Stimulated activated CD8-positive, alpha-beta memory T cell treated with anti-CD3 and anti-CD28 coated beads, Interleukin-7, amount 100 ng/mL, for 48 hours (primary cell): ENCODE measurements at regions not wholly inside any gene's neighbourhood (a gene's known extent, or its start where the extent isn't known, plus 50 kb on each side); places are given as distances from the start of the nearest gene placed in this dataset.

ENCODE experiments used
- DNase-seq, 2 donors: peaks; one replicate each; pipeline ENCODE4 v3.0.0-alpha.2; 2020; ENCODE audit warnings: low read depth in 1 of 2; ENCODE audit errors: extremely low read depth in 1 of 2

GRCh38 chr10:57225920-57226319, 864.9 kb upstream of the ZWINT start:
- DNase-seq, result no peak

GRCh38 chr10:57224811-57225210, 863.8 kb upstream of the ZWINT start:
- DNase-seq, result no peak

DNA sequence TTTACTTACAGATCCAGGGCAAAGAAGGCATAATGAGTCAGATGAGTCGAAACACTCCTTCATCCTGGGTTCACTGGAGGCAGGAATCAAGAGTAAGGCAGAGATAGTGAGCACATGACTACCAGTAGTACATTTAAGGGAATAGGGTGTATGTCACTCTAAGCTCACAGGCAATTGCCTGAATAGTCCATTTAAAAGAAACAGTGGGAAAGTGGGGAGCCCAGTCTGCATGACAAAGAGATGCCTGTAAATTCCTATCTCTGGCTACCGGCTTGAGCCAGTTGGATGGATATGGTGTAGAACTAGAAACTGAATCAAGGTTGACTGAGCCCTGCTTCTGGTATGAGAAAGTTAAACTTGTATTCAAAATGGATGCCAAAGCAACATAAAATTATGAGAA, 861.5 kb upstream of the ZWINT start:
- DNase-seq, result no peak

GRCh38 chr10:57222129-57222528, 861.1 kb upstream of the ZWINT start:
- DNase-seq, result no peak

- DNase-seq, result no peak
Observed at GRCh38 chr10:57221674-57222073, 860.6 kb upstream of the ZWINT start.

DNA sequence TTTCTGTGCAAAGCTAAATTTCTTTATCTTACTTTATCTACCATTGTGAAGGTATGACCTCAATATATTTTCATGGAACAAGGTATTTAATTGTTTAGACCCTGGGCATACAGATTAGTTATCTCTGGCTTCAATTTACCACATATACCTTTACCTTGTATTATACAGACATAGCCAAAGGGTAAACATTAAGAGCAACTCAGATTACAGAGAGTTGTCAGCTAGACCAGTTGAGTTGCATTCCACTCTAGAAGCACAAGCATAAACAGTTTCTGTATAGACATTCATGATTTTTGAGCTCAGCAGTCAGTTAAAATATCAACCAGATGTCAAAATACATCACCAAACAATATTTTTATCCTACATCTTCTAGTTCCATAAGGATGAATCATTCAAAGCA, 857.3 kb upstream of the ZWINT start:
- DNase-seq, result no peak

DNA sequence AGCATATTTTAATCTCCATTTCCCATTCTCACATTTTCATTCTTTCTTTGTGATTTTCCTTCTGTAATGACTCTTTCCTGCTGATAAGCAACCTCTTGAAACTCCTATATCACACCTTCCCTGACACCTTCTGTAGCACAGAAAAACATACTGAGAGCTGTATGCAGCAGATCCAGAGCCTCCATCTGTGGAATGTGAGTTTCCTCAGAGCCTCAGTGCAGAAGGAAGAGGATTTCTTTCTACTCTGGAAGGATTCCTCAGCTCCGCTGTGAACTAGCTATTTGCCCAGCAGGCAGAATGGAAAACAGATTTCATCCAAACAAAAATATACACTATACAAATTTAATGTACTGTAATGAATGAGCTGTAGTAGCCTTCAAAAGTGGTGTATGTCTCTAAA, 841.3 kb upstream of the ZWINT start:
- no peak for DNase-seq

DNA sequence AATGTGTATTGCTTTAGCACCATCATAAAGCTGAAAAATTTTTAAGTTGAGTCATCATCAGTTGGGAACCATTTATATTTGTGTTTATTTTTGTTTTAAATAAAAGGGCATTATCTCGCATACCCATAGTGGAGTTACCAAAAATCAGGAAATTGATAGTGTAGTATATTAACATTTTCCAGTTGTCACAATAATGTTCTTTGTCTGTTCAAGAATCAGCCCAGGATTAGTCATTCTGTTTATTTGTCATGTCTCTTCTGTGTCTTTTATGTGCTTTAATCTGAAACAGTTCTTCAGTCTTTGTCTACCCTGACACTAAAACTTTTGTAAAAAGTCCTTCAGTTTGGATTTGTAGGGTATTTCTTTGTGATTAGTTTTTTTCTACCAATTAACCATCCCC, 827.8 kb upstream of the ZWINT start:
- no peak for DNase-seq

DNA sequence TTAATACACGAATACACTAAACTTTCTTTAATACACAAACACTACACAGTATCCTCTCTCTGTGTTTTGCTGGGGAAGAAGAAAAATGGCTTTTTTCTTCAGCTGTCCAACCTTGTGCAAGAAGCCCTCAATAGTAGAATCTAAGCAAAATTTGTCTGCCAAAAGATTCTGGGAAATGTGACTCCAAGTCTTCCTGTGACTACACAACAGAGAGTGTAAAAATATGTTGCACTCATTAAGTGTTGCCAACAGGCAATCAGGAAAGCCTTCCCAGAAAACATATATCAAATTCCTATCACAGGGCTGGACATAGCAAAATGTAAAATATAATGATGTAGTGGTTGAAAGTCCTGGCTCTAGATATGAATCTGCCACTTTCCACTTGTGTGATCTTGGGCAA, 825.1 kb upstream of the ZWINT start:
- no peak for DNase-seq

GRCh38 chr10:57169597-57169996, 808.5 kb upstream of the ZWINT start:
- DNase-seq, result no peak

- no peak for DNase-seq
Observed at GRCh38 chr10:57168611-57169240, 807.7 kb upstream of the ZWINT start.

- no peak for DNase-seq
Observed at GRCh38 chr10:57165671-57166070, 804.6 kb upstream of the ZWINT start.

DNA sequence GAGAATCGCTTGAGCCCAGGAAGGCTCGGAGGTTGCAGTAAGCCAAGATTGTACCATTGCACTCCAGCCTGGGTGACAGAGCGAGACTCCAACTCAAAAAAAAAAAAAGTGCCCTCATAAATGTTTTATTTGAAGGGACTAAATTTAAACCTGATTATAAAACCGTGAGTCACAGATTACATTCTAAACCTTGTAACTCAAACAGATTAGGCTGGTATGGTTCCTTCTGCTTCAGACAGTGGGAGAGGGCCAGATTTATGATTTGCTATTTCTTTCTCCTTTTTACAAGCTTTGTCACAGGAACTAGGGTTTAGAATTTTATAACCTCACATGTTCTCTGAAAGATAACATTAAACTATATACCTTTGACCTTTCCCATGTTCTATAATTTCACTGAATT, 801.2 kb upstream of the ZWINT start:
- DNase-seq, result no peak

- DNase-seq, result no peak
Observed at GRCh38 chr10:57161157-57161556, 800.1 kb upstream of the ZWINT start.

DNA sequence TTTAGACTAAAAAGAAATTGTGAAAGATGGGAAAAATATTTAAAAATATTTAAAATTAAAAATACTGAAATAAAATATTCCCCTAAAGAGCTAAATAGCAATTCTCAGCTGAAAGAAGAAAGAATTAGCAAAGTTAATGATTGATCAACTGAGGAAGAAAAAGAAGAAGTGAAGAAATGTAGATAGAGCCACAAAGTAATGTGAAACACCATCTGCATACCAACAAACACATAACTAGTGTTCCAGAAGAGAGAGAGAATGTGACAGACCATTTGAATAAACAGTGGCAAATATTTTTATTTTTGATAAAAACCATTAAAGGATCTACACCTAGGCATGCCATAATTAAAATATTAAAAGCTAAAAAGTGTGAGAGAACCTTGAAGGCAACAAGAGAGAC, 784.5 kb upstream of the ZWINT start:
- no peak for DNase-seq

DNA sequence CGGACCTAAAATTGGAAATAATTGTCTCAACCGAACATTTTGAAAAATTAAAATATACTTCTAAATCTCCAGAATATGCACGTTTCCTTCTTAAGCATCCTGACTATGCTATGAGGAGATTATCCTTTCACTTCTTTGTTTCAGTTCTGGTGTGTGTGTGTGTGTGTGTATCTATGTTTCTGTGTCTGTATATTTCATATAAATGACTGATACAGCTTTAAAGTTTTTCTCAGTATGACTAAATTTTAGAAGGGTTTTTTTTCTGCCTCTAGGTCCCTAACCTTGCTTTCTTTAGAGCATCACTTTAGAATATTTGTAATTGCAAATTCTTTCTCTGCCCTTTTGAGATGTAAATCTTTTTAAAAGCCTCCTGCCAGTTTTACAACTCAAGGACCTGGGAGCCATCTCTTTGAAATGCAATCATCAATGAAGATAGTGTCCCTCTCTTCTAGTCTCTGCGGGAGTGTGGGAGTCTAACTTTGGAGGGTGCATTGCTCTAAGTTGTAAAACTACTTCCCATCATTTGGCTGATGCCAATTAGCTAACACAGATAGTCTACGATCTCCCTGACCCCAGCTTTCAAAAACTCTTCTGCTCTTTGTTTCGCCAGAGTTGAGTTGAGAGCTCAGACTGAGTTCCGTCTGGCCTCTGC, 782.0 kb upstream of the ZWINT start:
- DNase-seq, result no peak

- DNase-seq, result no peak
Observed at GRCh38 chr10:57141708-57142107, 780.6 kb upstream of the ZWINT start.

DNA sequence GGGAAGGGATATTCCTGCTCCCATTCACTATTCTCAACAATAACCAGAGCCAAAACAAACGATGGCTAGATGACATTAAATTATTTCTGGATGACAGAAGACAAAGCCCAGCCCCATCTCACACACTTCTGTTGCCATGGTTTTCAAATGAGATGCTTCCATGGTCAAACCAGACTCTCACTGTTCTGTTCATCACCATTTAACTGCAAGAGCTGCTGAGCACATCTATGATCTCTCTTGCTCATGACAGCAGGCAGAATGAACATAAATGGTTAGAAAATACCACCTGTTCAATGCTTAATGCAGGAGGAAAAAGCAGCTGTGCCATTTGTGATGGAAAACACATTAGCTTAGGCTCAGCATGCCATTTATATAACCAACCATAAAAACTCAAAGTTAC, 758.6 kb upstream of the ZWINT start:
- DNase-seq, result no peak

DNA sequence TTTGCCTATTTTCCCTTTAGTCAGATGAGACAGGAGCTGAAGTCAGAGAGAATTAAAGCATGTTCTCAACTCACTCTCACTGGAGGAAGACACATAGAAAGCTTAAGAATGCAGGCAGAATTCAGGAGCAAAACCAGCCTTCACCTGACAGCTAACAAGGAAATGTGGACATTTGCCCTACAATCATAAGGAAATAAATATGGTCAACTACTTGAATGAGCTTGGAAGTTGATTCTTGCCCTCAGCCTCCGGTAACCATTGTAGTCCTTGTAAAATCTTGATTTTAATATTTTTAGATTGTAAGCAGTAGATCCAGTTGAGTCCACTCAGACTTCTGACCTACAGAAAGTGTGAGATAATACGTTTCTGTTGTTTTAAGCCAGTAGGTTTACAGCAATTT, 752.5 kb upstream of the ZWINT start:
- no peak for DNase-seq

- DNase-seq, result no peak
Observed at GRCh38 chr10:57102236-57102635, 741.2 kb upstream of the ZWINT start.

GRCh38 chr10:57098146-57098545, 737.1 kb upstream of the ZWINT start:
- DNase-seq, result no peak

DNA sequence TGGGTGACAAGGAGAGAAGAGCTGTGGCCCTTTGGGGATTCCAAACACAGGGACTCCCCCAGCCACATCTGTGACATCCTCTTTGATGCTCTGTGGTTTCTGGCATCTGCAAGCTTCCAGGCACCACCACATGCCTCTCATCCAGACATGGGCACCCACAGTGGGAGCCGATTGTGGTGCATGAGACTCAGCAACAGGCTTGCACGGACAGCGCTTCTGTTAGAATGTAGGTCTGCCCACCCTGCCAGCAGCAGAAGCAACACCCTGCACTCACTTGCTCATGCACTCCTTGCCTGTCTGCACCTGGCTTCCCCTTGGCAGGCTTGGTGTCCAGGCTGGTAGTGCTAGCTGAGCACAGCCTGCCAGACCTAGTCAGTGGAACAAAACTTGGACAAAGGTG, 735.0 kb upstream of the ZWINT start:
- no peak for DNase-seq

- no peak for DNase-seq
Observed at GRCh38 chr10:57094965-57095364, 733.9 kb upstream of the ZWINT start.
